NCI-H226 (cell line): ENCODE measurements at regions not wholly inside any gene's neighbourhood (a gene's known extent, or its start where the extent isn't known, plus 50 kb on each side); places are given as distances from the start of the nearest gene placed in this dataset.
A peak's percentile ranks its signal among the peaks of the same experiment; 100 is the strongest.

Experiments used
- DNase-seq: peaks from one replicate; pipeline ENCODE4 v3.0.0-alpha.2; 2015

GRCh38 chr9:12461763-12462460 lies 231.3 kb upstream of the TYRP1 start:
- DNase-seq: no peak

DNA sequence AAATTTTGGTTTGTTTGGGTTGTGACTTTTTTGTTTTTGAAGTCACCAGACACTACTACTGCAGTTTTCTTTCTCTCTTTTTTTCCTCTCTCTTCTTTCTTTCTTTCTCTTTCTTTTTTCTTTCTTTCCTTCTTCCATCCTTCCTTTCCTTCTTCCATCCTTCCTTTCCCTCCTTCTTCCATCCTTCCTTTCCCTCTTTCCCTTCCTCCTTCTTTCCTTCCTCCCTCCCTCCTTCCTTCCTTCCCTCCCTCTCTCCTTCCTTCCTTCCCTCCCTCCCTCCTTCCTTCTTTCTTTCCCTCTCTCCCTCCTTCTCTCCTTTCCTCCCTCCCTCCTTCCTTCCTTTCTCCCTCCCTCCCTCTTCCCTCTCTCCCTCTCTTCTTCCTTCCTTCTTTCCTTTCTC lies 230.3 kb upstream of the TYRP1 start:
- no peak for DNase-seq

DNA sequence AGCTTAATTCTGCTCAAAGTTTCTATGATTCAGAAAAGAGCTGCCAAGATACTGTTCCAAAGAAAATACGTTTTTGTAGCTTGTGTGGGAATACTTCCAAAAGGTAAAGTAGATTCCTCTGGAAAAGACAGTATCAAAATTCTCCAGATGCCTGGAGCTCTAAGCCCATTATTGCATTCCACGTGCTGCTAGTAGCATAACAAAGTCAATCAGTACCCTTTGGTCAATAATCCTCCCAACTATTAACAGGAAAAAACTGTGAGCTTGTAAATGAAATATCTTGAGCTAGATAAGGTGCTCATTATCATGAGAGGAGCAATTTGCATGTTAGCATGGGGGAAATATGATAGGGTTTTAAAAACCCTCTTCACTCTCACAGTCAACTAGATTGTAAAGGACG lies 229.5 kb upstream of the TYRP1 start:
- no peak for DNase-seq

DNA sequence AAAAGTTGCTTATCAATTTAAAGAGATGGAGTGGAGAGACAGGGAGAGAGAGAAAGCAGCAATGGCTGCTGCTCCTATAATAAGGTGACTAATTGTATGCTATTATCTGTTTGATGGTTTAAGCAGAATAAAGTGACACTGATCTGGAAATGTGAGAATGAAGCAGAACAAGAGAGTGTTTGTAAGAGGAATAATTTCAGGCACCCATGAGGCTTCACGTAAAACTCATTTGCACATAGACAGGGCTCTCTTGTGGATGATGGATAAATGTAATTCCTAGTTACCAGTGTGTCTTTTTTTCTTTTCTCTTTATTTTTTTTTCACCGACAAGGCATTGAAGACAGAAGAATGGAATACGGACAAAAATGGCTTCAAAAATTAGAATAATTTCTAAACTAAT lies 228.8 kb upstream of the TYRP1 start:
- DNase-seq: no peak

DNA sequence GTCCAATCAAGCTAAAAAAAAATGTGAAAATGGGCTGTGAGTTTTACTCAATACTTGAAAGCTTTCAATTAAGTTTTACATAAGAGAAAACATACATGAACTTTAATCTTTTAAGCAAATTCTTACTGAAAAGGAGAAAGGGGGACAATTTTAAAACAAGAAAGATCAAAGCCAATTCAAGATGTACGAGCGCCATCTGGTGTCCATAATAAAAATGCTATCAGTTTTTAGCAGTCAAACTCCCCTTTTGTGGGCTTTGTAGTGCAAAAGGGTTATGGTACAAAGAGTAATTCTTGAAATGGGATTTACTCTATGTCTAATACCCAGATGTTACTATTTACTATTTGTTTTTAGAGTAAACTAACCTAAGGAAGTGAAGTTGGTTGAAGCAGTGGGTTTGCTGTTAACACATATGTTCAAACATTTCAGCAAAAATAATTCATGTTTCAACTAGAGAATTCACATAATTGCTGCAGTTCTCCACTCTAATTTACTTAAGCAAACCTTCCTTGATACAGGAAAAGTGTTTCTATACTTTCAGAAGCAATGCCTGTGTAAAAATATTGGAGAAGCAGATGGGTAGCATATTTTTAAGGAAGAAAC lies 228.2 kb upstream of the TYRP1 start:
- DNase-seq: no peak

GRCh38 chr9:12469084-12469483 lies 224.1 kb upstream of the TYRP1 start:
- no peak for DNase-seq

DNA sequence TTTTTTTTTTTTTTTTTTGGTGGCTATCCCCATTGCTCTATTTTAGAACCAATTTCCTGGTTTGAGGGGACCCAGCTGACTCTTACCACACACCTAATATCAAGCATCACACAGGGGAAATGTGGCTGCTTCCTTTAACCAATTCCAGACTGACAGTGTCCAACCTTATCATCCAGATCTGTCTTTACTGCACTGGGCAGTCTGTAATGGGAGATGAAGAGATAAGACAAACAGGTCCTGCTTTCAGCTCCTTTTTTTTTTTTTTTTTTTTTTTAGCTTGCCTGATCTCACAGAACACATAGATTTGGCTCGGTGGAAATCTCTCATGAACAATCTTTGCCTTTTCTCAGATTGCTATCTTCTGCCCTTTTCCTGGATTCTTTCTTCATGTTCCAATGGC lies 198.8 kb upstream of the TYRP1 start:
- no peak for DNase-seq

- no peak for DNase-seq
Measured at GRCh38 chr9:12497790-12498189, 195.4 kb upstream of the TYRP1 start.

GRCh38 chr9:12502520-12502919 lies 190.7 kb upstream of the TYRP1 start:
- no peak for DNase-seq

DNA sequence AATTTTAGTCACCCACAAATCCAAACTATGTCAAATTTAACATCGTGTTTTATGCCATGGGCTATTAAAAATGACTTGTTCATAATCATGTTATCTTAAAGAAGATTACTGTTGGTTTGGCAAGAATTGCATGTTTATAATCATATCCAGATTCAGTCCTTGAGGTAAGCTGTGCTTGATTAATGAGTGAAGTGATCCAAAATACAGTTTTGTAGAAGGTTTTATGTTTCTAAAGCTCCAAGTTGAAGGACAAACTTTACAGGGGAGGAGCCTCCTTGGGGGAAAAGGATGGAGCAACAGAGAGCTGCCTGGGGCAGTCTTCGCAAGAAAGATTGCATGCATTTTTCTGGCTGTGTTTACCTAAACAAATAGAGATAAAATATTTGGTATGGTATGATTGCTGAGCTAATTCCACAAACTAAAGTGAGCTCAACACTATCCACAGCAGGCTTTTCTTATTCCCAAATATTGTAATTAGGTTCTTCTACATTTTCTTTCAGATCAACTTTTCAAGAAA lies 189.5 kb upstream of the TYRP1 start:
- peak; percentile 9 for DNase-seq

DNA sequence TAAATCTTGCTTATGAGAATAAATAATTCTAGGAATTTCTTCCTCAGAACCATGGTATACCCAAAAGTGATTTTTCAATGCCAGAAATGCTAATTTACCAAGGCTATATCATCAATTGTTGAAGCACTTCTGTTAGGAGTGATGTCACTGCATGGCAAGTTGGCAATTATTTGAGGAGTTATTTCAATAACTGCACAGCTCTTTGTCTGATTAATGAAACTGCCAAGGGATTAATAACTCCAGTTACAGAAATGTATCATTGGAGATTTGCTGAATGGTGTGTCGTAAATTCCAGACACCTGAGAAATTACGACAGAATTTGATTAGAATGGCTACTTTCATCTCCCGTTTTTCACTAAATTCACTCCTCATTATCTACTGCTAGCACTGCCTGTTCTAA lies 182.6 kb upstream of the TYRP1 start:
- DNase-seq: no peak

- no peak for DNase-seq
Measured at GRCh38 chr9:12511726-12512125, 181.5 kb upstream of the TYRP1 start.

GRCh38 chr9:12516031-12516430 lies 177.2 kb upstream of the TYRP1 start:
- DNase-seq: no peak

DNA sequence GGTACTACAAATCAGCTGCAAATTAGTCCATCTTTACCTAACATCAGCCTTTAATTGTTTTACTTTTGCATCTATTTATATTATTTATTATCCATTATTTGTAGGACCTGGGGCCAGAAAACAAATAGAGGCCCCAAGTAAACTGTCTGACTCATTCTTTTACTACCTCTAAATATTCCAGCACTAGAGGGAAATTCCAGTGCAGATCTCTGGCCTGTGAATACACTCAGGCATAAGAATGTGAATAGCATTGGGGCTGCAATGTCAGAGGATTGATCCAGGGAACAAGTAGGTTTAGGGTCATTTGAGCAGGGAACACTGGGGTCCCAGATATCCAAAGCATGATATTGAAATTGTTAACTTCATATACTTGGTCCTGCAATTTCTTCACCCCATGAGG lies 176.6 kb upstream of the TYRP1 start:
- DNase-seq: no peak

DNA sequence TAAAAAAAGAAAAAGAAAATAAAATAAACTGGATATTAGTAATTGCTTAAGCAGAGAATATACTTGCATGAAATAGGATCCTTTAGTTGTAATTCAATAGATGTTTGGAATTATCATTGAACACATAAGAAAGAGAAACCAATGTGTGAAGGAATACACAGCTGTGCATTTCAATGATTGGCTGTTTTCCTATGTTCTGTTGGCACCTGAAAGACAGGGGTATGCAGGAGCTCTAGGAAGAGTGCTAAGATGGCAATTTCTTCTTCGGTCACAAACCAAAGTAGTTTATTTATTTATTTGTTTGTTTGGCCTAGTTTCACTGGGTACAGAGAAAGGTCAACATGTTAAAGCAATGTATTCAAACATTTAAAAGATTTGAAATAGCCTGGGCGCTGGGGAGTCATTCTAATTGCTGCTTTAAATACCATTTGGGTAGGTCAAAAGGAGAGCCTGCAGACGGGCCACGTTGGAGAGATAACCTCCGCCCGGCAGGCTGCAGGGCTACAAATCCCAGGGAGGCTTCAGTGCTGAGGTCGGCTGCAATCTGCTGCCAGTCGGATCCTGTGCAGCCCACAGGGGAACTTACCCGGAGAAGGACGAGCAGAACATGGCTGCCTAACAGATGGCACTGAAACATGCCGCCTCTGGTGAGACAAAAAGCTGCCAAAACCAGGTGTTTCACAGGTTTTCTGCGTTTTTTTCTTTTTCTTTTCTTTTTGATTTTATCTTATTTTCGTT lies 154.2 kb upstream of the TYRP1 start:
- DNase-seq: no peak

DNA sequence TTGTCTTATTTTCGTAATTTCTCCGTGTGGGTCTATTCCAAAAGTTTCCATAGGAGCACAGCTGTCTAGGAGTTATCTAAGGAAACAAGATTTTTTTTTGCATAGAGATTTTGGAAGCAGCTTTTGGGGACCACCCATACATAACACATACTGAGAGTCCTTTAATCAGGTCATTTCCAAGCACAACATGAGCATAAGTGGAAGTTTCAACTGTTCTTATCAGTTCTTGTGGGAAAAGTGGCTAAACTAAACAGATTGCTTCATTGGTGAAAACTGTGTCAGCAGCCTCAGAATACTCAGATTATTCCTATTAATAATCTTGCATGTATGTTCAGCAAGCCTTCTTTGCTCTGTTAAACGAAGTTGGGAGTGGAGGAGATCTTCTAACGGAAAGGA lies 153.6 kb upstream of the TYRP1 start:
- DNase-seq: no peak

DNA sequence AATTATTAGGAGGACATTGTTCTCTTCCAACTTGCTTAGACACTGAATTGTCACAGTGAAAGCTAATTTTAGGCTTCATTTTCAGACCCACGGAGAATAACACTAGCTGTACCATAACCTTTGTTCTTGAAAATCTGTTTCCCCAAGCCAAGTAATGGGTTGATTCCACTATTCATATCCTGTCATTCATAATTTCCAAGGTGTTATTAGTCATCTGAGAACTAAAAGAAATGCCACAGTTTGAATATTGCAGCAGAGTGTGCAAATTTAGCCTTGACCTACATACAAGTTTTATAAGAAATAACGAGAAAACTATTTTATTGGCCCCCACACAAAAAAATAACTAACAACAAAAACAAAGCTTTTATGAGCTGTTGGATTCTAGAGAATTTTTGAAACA lies 148.5 kb upstream of the TYRP1 start:
- DNase-seq: no peak

DNA sequence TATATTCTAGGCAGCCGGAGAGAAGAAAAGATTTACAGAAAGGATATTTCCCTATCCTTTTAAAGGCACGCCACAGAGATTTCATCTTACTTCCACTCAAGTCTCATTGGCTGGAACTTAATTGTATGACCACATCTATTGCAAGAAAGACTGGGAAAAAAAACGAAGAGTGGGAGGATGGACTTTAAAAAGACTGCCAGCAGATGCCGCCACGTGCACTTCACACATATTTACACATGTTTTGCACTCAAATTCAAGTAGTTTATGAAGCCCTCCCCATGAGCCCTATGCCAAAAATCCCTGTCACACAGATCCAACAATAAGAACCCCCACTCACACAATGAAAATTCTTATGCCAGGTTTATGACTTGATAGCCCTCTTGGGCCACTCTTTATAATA lies 138.5 kb upstream of the TYRP1 start:
- DNase-seq: no peak

DNA sequence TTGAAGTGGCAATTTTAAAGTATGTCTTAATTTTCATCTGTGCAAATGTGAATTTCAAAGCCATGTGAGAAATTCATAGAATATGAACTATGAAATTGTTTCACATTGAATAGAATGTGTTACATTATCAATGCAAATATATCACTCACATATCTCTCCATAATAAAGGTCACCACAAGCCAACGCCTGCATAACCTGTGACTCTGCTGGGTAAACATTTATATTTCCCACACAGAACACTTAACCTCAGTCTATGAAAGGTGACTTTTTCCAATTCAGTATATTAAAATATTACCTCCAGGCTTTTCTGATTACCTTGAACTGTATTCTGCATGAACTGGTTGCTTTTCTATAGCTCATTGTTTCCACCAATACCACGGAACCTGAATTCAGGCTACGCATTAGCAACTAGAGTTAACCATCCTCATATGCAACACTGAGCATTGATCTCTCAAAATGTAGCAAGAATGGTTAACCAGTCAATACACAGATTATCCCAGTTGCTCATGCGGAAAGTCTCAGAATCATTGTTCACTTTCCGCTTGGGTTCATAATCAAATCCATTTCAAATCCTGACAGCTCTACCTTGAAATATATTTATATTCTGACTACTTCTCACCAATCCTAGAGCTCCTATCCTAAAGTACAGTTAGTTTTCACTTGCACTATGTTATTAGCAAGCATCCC lies 126.6 kb upstream of the TYRP1 start:
- no peak for DNase-seq

DNA sequence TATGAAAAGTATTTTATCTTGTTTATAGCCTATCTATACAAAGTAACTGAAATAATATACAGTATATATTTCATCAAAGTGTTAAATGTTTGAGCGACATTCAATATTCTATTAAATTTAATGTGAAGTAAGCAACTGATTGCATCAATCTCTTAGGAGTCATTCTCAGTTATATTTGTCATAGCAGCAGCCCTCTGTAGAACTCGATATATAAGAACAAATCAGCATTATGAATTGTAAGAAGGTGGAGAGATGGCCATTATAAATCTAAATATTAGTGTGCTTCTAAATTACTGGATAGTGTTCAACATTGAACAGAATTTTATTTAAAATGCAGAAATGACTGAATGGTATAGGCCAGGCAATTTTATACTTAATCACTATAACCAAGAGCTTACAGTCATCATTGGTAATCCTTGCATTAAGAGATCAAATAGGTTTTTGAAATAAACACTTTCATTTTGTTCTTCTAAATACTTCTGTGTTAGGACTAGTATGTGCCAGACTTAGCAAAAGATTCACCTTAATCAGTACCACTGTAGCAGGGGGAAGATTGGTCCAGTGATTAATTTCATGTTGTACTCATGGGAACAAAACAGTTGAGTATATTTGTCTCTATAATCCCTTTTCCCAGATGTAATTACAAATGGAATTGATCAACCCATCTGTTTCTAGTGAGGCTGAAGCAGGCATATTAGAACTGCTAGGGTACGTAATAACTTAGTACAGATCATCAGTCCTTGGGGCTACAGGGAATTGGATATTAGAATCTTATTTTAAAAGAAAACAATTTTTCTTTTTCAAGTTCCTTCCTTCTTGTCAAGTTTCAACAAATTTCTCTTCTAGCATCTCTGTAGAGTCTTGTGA lies 108.3 kb upstream of the TYRP1 start:
- no peak for DNase-seq

- DNase-seq: no peak
Measured at GRCh38 chr9:12595400-12595799, 97.8 kb upstream of the TYRP1 start.

- DNase-seq: peak; percentile 87
Measured at GRCh38 chr9:12604164-12604821, 88.9 kb upstream of the TYRP1 start.
